Activated T-helper 2 cell treated with anti-CD3 and anti-CD28 coated beads, Interferon-gamma antibody, Interleukin-2, Interleukin-4, amounts not matched to agents 10 μg/mL and 5 μg/mL and 100 μg/mL, durations not matched to agents 14 hours and 24 hours and 36 hours (primary cell): ENCODE measurements at regions not wholly inside any gene's neighbourhood (a gene's known extent, or its start where the extent isn't known, plus 50 kb on each side); places are given as distances from the start of the nearest gene placed in this dataset.

ENCODE experiments used
- DNase-seq: peaks from one replicate; pipeline ENCODE4 v3.0.0; 2021; ENCODE audit warnings: low spot score
- H3K27ac Mint-ChIP-seq: one replicate; pipeline ENCODE4 v1.8.0; 2021; ENCODE audit warnings: mixed read lengths
- H3K27me3 Mint-ChIP-seq: one replicate; pipeline ENCODE4 v1.8.0; 2021; ENCODE audit warnings: low read depth, mixed read lengths
- H3K36me3 Mint-ChIP-seq: one replicate; pipeline ENCODE4 v1.8.0; 2021; ENCODE audit warnings: low read depth, mixed read lengths
- H3K4me1 Mint-ChIP-seq: one replicate; pipeline ENCODE4 v1.8.0; 2021; ENCODE audit warnings: low read depth, mixed read lengths
- H3K4me3 Mint-ChIP-seq: one replicate; pipeline ENCODE4 v1.8.0; 2021; ENCODE audit warnings: low read depth, mild to moderate bottlenecking, moderate library complexity, mixed read lengths
- H3K9me3 Mint-ChIP-seq: one replicate; pipeline ENCODE4 v1.8.0; 2021; ENCODE audit warnings: mixed read lengths
- intact Hi-C: fragments of 100-400 bp; cut with micrococcal nuclease; formaldehyde crosslinking; loops from one replicate; pipeline ENCODE4 v1.15.1; 2023

DNA sequence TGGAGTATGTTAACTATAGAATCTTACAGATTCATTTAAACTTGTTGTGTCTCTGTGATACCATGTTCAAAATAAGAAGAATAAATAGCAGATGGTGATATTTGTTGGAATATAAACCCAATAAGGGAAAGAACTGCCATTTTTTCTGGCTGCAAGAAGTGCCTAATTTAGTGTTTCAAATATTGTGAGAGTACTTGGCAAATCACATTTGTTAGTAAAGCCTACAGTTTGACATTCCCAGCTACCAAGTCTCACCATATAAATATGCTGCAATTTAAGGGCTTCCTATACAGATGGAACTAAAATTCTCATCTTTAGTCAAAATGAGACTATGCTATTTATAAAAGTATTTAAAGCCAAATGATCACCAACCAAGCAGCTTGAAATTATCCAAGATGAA is 96.0 kb upstream of the WDFY3 start:
- Mint-ChIP-seq H3K4me1 (no peaks in the 10 kb centered on the region), H3K9me3 (no peaks in the 10 kb centered on the region), H3K27me3 (no peaks in the 10 kb centered on the region), H3K27ac (no peak overlapping the region), H3K36me3 (no peaks in the 10 kb centered on the region), H3K4me3 (no peak overlapping the region)
- no peak for DNase-seq
- intact Hi-C loops = no loop called here

GRCh38 chr4:85067342-85067741 is 100.9 kb upstream of the WDFY3 start:
- no peak overlapping the region for H3K4me3 Mint-ChIP-seq
- no peak for DNase-seq
- H3K27ac Mint-ChIP-seq = no peak overlapping the region
- H3K4me1 Mint-ChIP-seq = no peaks in the 10 kb centered on the region
- intact Hi-C loops = no loop called here
- no peaks in the 10 kb centered on the region for H3K27me3 Mint-ChIP-seq
- H3K36me3 Mint-ChIP-seq = no peaks in the 10 kb centered on the region
- H3K9me3 Mint-ChIP-seq = no peaks in the 10 kb centered on the region

GRCh38 chr4:85078016-85078415 is 111.5 kb upstream of the WDFY3 start:
- H3K9me3 Mint-ChIP-seq = no peaks in the 10 kb centered on the region
- intact Hi-C loops = no loop called here
- no peak overlapping the region for H3K27ac Mint-ChIP-seq
- H3K4me1 Mint-ChIP-seq = no peaks in the 10 kb centered on the region
- H3K36me3 Mint-ChIP-seq = no peaks in the 10 kb centered on the region
- H3K4me3 Mint-ChIP-seq = no peak overlapping the region
- no peaks in the 10 kb centered on the region for H3K27me3 Mint-ChIP-seq
- no peak for DNase-seq

- DNase-seq = no peak
- intact Hi-C loops = no loop called here
- no peak overlapping the region for H3K4me3 Mint-ChIP-seq
- H3K36me3 Mint-ChIP-seq = no peaks in the 10 kb centered on the region
- H3K27ac Mint-ChIP-seq = no peak overlapping the region
- no peaks in the 10 kb centered on the region for H3K27me3 Mint-ChIP-seq
- H3K9me3 Mint-ChIP-seq = no peaks in the 10 kb centered on the region
- H3K4me1 Mint-ChIP-seq = no peaks in the 10 kb centered on the region
Observed at GRCh38 chr4:85081196-85081595, 114.7 kb upstream of the WDFY3 start.

DNA sequence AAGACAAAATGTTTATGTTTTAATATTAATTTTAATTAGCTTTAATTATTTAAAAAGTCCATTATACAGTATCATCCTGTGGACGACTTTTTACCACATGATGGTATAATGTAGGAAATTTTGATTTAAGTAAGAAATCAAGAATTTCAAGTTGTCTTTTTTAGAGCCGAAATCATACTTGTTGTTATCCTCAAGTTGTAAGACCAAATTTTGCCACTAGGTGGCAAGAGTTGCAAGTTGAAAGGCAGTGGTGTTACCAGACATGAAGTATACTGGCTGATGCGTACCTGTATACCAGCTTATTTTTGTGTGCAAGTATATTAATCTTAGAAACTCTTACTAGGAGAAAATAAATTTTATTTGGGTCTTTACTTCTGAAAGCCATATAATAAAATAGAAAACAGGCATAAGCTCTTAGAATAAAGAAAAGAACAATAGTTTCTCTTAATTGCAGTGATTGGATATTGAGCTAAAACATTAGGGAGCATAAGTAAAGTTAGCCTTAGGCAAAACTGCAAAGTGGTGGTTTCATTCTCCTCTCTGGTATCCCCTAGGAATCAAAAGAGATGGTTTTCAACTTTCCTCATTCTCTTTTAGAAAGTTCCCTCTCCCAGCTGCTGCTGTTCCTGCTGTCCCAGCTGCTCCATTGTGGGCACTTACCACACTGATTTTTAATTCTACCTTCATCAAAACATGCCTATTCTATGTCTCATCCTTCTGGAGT is 118.0 kb upstream of the WDFY3 start:
- DNase-seq = no peak
- Mint-ChIP-seq H3K27me3 (no peaks in the 10 kb centered on the region), H3K4me1 (no peaks in the 10 kb centered on the region), H3K4me3 (no peak overlapping the region), H3K9me3 (no peaks in the 10 kb centered on the region), H3K27ac (no peak overlapping the region), H3K36me3 (no peaks in the 10 kb centered on the region)
- intact Hi-C loops = no loop called here

- H3K4me3 Mint-ChIP-seq = no peak overlapping the region
- H3K27ac Mint-ChIP-seq = no peak overlapping the region
- H3K27me3 Mint-ChIP-seq = no peaks in the 10 kb centered on the region
- H3K9me3 Mint-ChIP-seq = no peaks in the 10 kb centered on the region
- H3K36me3 Mint-ChIP-seq = no peaks in the 10 kb centered on the region
- DNase-seq = no peak
- H3K4me1 Mint-ChIP-seq = no peaks in the 10 kb centered on the region
- intact Hi-C loops = no loop called here
Observed at GRCh38 chr4:85086721-85087120, 120.2 kb upstream of the WDFY3 start.

- no peaks in the 10 kb centered on the region for H3K9me3 Mint-ChIP-seq
- no peaks in the 10 kb centered on the region for H3K27me3 Mint-ChIP-seq
- no peaks in the 10 kb centered on the region for H3K4me1 Mint-ChIP-seq
- no peak overlapping the region for H3K27ac Mint-ChIP-seq
- no peak overlapping the region for H3K4me3 Mint-ChIP-seq
- H3K36me3 Mint-ChIP-seq = no peaks in the 10 kb centered on the region
- DNase-seq = no peak
- intact Hi-C loops = no loop called here
Observed at GRCh38 chr4:85092536-85092935, 126.0 kb upstream of the WDFY3 start.

DNA sequence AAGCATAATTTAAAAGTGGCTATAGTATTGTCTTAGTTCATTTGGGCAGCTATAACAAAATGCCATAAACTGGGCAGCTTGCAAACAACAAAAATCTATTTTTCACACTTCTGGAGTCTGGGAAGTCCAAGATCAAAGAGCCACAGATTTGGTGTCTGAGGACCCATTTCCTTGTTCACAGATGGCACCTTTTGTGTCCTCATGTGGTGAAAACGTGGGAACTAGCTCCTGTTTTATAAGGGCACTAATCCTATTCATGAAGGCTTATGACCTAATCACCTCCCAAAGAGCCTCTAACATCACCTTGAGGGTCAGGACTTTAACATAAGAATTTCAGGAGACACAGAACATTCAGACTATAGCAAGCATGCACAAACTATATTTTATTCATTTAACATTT is 126.5 kb upstream of the WDFY3 start:
- H3K27me3 Mint-ChIP-seq = no peaks in the 10 kb centered on the region
- no peak overlapping the region for H3K27ac Mint-ChIP-seq
- no peaks in the 10 kb centered on the region for H3K36me3 Mint-ChIP-seq
- H3K4me3 Mint-ChIP-seq = no peak overlapping the region
- no peaks in the 10 kb centered on the region for H3K4me1 Mint-ChIP-seq
- no peak for DNase-seq
- peaks cover 1% of the 10 kb centered on the region for H3K9me3 Mint-ChIP-seq
- intact Hi-C loops = no loop called here

GRCh38 chr4:85094735-85095134 is 128.2 kb upstream of the WDFY3 start:
- intact Hi-C loops = no loop called here
- H3K36me3 Mint-ChIP-seq = no peaks in the 10 kb centered on the region
- no peak for DNase-seq
- H3K4me1 Mint-ChIP-seq = no peaks in the 10 kb centered on the region
- H3K4me3 Mint-ChIP-seq = no peak overlapping the region
- peaks cover 3% of the 10 kb centered on the region for H3K9me3 Mint-ChIP-seq
- H3K27me3 Mint-ChIP-seq = no peaks in the 10 kb centered on the region
- H3K27ac Mint-ChIP-seq = no peak overlapping the region

DNA sequence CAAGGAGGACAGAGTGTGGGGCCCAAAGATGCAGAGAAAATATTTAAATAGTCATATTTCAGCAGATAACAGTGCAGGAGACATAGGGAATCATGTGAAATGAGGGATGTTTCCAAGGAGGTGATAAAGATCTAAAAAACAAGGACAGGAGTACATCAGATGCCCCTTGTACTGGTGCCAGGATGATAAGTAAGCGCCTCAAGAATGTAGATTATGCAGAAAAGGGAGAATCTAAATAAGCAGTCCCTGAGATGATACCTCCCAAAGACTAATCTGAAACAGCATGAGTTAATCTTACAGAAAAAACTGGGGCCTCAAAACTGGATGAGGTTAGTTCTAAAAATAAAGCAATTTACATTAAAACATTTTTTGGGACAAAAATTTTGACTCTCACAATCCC is 136.1 kb upstream of the WDFY3 start:
- DNase-seq = no peak
- intact Hi-C loops = no loop called here
- Mint-ChIP-seq H3K9me3 (peaks cover 3% of the 10 kb centered on the region), H3K36me3 (no peaks in the 10 kb centered on the region), H3K27ac (no peak overlapping the region), H3K27me3 (no peaks in the 10 kb centered on the region), H3K4me3 (no peak overlapping the region), H3K4me1 (no peaks in the 10 kb centered on the region)

- Mint-ChIP-seq H3K4me1 (no peaks in the 10 kb centered on the region), H3K4me3 (no peak overlapping the region), H3K27ac (no peak overlapping the region), H3K27me3 (no peaks in the 10 kb centered on the region), H3K36me3 (no peaks in the 10 kb centered on the region), H3K9me3 (no peaks in the 10 kb centered on the region)
- no peak for DNase-seq
- intact Hi-C loops = no loop called here
Observed at GRCh38 chr4:85106166-85106565, 139.7 kb upstream of the WDFY3 start.

- no peak for DNase-seq
- H3K36me3 Mint-ChIP-seq = no peaks in the 10 kb centered on the region
- H3K27ac Mint-ChIP-seq = no peak overlapping the region
- H3K4me1 Mint-ChIP-seq = no peaks in the 10 kb centered on the region
- intact Hi-C loops = no loop called here
- no peak overlapping the region for H3K4me3 Mint-ChIP-seq
- no peaks in the 10 kb centered on the region for H3K9me3 Mint-ChIP-seq
- H3K27me3 Mint-ChIP-seq = no peaks in the 10 kb centered on the region
Observed at GRCh38 chr4:85106805-85107336, 140.4 kb upstream of the WDFY3 start.

DNA sequence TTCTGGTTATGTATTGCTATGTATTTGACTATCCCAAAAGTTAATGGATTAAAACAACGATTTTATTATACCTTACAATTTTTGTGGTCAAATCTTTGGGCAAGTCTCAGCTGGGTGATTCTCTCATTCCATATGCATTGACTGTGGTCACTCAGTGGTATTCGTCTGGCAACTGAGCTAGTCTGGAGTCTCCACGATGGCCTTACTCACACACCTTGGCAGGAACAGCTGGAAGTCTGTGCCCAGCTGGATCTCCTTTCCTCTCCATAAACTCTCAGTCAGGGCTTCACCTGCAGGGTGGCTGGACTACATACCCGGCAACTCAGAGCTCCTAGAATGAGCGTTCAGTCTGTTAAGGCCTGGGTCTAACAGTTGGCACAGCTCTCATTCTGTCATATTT is 141.1 kb upstream of the WDFY3 start:
- no peaks in the 10 kb centered on the region for H3K27me3 Mint-ChIP-seq
- no peak overlapping the region for H3K4me3 Mint-ChIP-seq
- no peaks in the 10 kb centered on the region for H3K9me3 Mint-ChIP-seq
- no peak for DNase-seq
- H3K36me3 Mint-ChIP-seq = no peaks in the 10 kb centered on the region
- H3K4me1 Mint-ChIP-seq = no peaks in the 10 kb centered on the region
- intact Hi-C loops = no loop called here
- no peak overlapping the region for H3K27ac Mint-ChIP-seq

DNA sequence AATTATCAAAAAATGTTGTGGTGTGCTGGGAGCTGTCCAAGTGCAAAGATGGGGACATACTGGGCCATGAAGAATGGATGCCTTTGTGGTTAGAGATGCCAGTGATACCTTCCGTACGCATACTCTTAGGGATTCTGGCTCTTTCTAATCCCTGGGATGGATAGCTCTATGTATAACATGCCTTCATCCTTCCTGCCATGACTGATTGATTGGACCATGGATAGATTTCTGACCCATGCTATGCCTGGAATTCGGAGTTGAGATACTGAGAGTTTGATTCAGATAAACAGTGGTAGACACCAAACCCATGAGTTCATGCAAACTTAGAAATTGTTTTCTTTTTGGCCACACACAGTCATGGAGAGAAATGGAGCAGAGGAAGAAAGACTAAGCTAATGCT is 147.2 kb upstream of the WDFY3 start:
- intact Hi-C loops = no loop called here
- Mint-ChIP-seq H3K27me3 (no peaks in the 10 kb centered on the region), H3K4me3 (no peak overlapping the region), H3K4me1 (no peaks in the 10 kb centered on the region), H3K27ac (no peak overlapping the region), H3K36me3 (no peaks in the 10 kb centered on the region), H3K9me3 (no peaks in the 10 kb centered on the region)
- DNase-seq = no peak
